GM12891 (cell line): ENCODE measurements at regions not wholly inside any gene's neighbourhood (a gene's known extent, or its start where the extent isn't known, plus 50 kb on each side); places are given as distances from the start of the nearest gene placed in this dataset.

Source experiments
- PAX5 ChIP-seq: IDR thresholded peaks from 2 replicates; pipeline ENCODE4 v1.6.1; 2011; ENCODE audit warnings: low read length, moderate library complexity, mild to moderate bottlenecking; ENCODE audit not compliant: insufficient read depth, severe bottlenecking
- POLR2A ChIP-seq: IDR thresholded peaks from 2 replicates; pipeline ENCODE4 v1.6.1; 2011; ENCODE audit warnings: low read depth, low read length, control low read depth
- POLR2AphosphoS5 ChIP-seq: IDR thresholded peaks from 2 replicates; pipeline ENCODE4 v1.6.1; 2011; ENCODE audit warnings: low read depth, low read length, control low read depth
- SPI1 ChIP-seq: IDR thresholded peaks from 2 replicates; pipeline ENCODE4 v1.6.1; 2011; ENCODE audit warnings: low read depth, low read length, control low read depth
- TAF1 ChIP-seq: IDR thresholded peaks from 2 replicates; pipeline ENCODE4 v1.6.1; 2011; ENCODE audit warnings: low read depth, low read length, control low read depth

GRCh38 chr5:166014256-166014655 is 2277.2 kb upstream of the WWC1 start:
- no peak for TF ChIP-seq POLR2A
- no peak for TF ChIP-seq POLR2AphosphoS5
- TF ChIP-seq TAF1: no peak
- no peak for TF ChIP-seq SPI1
- TF ChIP-seq PAX5: no peak
